ENCODE measurements at regions not wholly inside any gene's neighbourhood (a gene's known extent, or its start where the extent isn't known, plus 50 kb on each side); places are given as distances from the start of the nearest gene placed in this dataset.
A peak's percentile ranks its signal among the peaks of the same experiment; 100 is the strongest.

DNA sequence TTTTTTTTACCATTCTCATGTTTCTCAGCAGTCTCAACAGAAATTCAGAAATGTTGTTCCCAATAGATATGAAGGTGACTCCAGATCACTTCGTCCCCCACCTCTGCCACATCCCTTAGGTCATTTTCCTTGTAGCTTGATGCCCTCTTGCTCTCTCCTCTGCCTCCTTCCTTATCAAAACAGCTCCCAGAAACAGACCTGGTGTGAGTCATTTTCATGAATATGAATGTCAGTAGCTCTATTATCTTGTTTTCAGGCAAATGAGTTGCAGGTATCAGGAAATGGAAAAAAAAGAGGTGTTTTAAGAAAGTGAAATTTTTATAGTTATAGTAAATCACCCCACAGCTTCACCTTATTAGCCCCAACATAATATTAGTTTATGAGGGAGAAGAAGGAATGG lies 539.3 kb downstream of the SUCLA2 start:
- H3K27me3 ChIP-seq, result no peaks in the 10 kb centered on the region
- H3K4me3 ChIP-seq, result no peak overlapping the region
- H3K36me3 ChIP-seq (replicated peaks; ENCODE audit: insufficient read depth, low read depth), result no peaks in the 10 kb centered on the region
- H4K20me1 ChIP-seq (ENCODE audit: insufficient read depth, poor library complexity, severe bottlenecking), result no peaks in the 10 kb centered on the region
- no peak overlapping the region for H3K4me2 ChIP-seq
- no peaks in the 10 kb centered on the region for H3K79me2 ChIP-seq
- 87% methylated on average over 1 of the region's 1 CpG for WGBS (ENCODE audit: low lambda C conversion rate, missing lambda C conversion rate)
- TF ChIP-seq EZH2phosphoT487 (IDR thresholded peaks at IDR 0.05; ENCODE audit: low read depth, severe bottlenecking, unreplicated experiment) (no peak), EZH2 (IDR thresholded peaks at IDR 0.05; ENCODE audit: borderline replicate concordance) (no peak)
- TF ChIP-seq, protein P1, sequence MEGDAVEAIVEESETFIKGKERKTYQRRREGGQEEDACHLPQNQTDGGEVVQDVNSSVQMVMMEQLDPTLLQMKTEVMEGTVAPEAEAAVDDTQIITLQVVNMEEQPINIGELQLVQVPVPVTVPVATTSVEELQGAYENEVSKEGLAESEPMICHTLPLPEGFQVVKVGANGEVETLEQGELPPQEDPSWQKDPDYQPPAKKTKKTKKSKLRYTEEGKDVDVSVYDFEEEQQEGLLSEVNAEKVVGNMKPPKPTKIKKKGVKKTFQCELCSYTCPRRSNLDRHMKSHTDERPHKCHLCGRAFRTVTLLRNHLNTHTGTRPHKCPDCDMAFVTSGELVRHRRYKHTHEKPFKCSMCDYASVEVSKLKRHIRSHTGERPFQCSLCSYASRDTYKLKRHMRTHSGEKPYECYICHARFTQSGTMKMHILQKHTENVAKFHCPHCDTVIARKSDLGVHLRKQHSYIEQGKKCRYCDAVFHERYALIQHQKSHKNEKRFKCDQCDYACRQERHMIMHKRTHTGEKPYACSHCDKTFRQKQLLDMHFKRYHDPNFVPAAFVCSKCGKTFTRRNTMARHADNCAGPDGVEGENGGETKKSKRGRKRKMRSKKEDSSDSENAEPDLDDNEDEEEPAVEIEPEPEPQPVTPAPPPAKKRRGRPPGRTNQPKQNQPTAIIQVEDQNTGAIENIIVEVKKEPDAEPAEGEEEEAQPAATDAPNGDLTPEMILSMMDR (IDR thresholded peaks at IDR 0.05; ENCODE audit: poor library complexity), result no peak
- DNase-seq (ENCODE audit: low spot score), result no peak
- no peaks in the 10 kb centered on the region for H3K9me2 ChIP-seq (replicated peaks; ENCODE audit: insufficient read depth)
- no peaks in the 10 kb centered on the region for H3K4me1 ChIP-seq (ENCODE audit: insufficient read depth)
- no peaks in the 10 kb centered on the region for H3K9me3 ChIP-seq (ENCODE audit: low read depth)
- H2AFZ ChIP-seq, result no peak overlapping the region
- H3K27ac ChIP-seq, result no peak overlapping the region

DNA sequence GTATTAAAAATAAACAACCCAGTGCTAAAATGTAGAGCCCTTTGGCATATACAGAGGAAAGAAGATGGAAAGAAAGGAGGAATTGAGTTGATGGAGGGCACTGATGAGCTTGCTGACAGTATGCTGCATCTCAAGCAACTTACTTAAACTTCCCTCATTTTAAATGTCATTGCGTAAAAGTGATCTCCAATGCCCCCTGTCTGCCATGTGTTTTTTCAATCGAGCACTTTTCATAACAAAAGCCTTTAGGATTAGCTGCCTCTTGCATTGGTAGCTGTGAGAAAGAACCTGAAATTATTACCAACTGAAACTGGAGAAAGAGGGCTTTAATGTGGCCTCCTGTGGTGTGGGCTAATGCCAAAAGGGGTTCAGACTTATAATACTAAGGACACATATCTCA lies 541.6 kb downstream of the SUCLA2 start:
- H3K4me1 ChIP-seq (ENCODE audit: insufficient read depth), result no peaks in the 10 kb centered on the region
- WGBS (ENCODE audit: low lambda C conversion rate, missing lambda C conversion rate), result 34% methylated on average over 2 of the region's 2 CpGs
- TF ChIP-seq, protein P1 (IDR thresholded peaks at IDR 0.05; ENCODE audit: poor library complexity), result peak; percentile 28
- TF ChIP-seq EZH2 (IDR thresholded peaks at IDR 0.05; ENCODE audit: borderline replicate concordance), result no peak
- H3K27ac ChIP-seq, result no peak overlapping the region
- H3K4me2 ChIP-seq, result no peak overlapping the region
- H4K20me1 ChIP-seq (ENCODE audit: insufficient read depth, poor library complexity, severe bottlenecking), result no peaks in the 10 kb centered on the region
- H2AFZ ChIP-seq, result no peak overlapping the region
- no peaks in the 10 kb centered on the region for H3K27me3 ChIP-seq
- DNase-seq (ENCODE audit: low spot score), result peak; percentile 13
- no peaks in the 10 kb centered on the region for H3K79me2 ChIP-seq
- H3K36me3 ChIP-seq (replicated peaks; ENCODE audit: insufficient read depth, low read depth), result no peaks in the 10 kb centered on the region
- no peaks in the 10 kb centered on the region for H3K9me2 ChIP-seq (replicated peaks; ENCODE audit: insufficient read depth)
- H3K9me3 ChIP-seq (ENCODE audit: low read depth), result no peaks in the 10 kb centered on the region
- no peak overlapping the region for H3K4me3 ChIP-seq

DNA sequence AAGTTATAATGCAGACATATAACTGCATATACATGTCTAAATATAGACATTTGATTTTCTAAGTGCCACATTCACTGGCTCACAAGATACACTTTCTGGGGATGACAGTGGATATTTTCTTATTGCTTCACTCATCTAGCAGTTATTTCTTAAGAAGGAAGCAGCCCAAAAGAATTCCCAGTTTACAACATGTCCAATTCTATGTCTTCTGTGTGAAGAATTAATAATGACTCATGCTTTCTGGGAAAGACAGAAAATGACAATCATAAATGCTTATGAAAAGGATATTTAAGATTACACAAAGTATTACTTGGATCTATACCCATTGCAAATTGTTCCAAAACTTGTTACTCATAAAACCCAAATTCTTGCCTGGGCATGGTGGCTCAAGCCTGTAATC lies 543.4 kb downstream of the SUCLA2 start:
- Histone ChIP-seq H3K27ac (no peak overlapping the region), H3K9me3 (ENCODE audit: low read depth) (no peaks in the 10 kb centered on the region), H3K36me3 (replicated peaks; ENCODE audit: insufficient read depth, low read depth) (no peaks in the 10 kb centered on the region), H3K79me2 (no peaks in the 10 kb centered on the region), H3K27me3 (no peaks in the 10 kb centered on the region), H3K4me1 (ENCODE audit: insufficient read depth) (no peaks in the 10 kb centered on the region), H4K20me1 (ENCODE audit: insufficient read depth, poor library complexity, severe bottlenecking) (no peaks in the 10 kb centered on the region), H2AFZ (no peak overlapping the region), H3K4me2 (no peak overlapping the region), H3K4me3 (no peak overlapping the region), H3K9me2 (replicated peaks; ENCODE audit: insufficient read depth) (no peaks in the 10 kb centered on the region)
- no peak for TF ChIP-seq EZH2 (IDR thresholded peaks at IDR 0.05; ENCODE audit: borderline replicate concordance)
- TF ChIP-seq, protein P1 (IDR thresholded peaks at IDR 0.05; ENCODE audit: poor library complexity), result no peak
- TF ChIP-seq EZH2phosphoT487 (IDR thresholded peaks at IDR 0.05; ENCODE audit: low read depth, severe bottlenecking, unreplicated experiment), result no peak
- no peak for DNase-seq (ENCODE audit: low spot score)

DNA sequence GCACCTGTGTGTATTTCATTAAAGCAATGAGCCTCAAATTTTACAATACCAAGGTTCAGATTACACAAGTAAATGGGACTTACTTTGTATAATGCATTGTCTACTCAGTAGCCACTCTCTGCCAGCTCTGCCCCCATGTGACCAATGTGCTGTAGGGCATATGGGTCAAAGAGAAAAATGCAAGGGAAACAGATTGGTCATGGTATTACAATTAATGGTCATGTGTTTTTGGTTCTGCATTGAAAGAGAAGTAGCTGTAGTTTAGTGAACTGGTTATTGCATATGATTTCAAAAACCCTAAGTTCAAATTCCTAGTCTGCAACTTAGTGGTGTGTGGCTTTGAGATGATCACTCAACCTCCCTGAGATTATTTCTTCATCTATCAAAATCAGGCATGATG lies 545.4 kb downstream of the SUCLA2 start:
- Histone ChIP-seq H4K20me1 (ENCODE audit: insufficient read depth, poor library complexity, severe bottlenecking) (no peaks in the 10 kb centered on the region), H3K9me3 (ENCODE audit: low read depth) (no peaks in the 10 kb centered on the region), H3K9me2 (replicated peaks; ENCODE audit: insufficient read depth) (no peaks in the 10 kb centered on the region), H3K4me2 (no peak overlapping the region), H3K4me1 (ENCODE audit: insufficient read depth) (no peaks in the 10 kb centered on the region), H3K27me3 (no peaks in the 10 kb centered on the region), H3K36me3 (replicated peaks; ENCODE audit: insufficient read depth, low read depth) (no peaks in the 10 kb centered on the region), H2AFZ (no peak overlapping the region), H3K79me2 (no peaks in the 10 kb centered on the region), H3K27ac (no peak overlapping the region), H3K4me3 (no peak overlapping the region)
- no peak for DNase-seq (ENCODE audit: low spot score)
- TF ChIP-seq EZH2phosphoT487 (IDR thresholded peaks at IDR 0.05; ENCODE audit: low read depth, severe bottlenecking, unreplicated experiment) (no peak), EZH2 (IDR thresholded peaks at IDR 0.05; ENCODE audit: borderline replicate concordance) (no peak)
- TF ChIP-seq, protein P1 (IDR thresholded peaks at IDR 0.05; ENCODE audit: poor library complexity), result no peak

All from hepatocyte (in vitro differentiated cells).